ENCODE measurements at regions not wholly inside any gene's neighbourhood (a gene's known extent, or its start where the extent isn't known, plus 50 kb on each side); places are given as distances from the start of the nearest gene placed in this dataset.
A peak's percentile ranks its signal among the peaks of the same experiment; 100 is the strongest.
"Not testable (repeated sequence)": the region's sequence is repeated elsewhere in the genome, so short reads cannot be mapped to it uniquely, and the experiment has no call there.

DNA sequence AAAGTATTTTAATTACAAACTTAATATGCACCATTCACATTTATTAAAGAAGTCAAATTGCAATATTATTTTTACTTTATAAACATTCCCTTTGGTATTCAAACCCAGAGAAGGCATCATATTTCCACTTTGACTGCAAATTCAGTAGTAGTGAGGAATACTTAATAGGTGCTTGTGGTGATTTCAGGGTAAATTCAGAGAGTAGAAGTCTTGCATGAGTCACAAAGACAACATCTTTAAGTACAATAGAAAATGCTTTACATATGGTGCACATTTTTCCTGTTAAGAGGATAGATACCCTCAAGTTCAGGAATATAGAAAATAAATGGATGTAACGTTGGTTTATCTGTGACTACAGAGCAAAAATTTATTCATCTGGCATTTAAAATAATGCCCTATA is 390.2 kb downstream of the TENT5A start:
- Histone ChIP-seq H2AFZ (ENCODE audit: low read depth) (no peak overlapping the region), H3K4me2 (peak overlapping the region; percentile 17; the same call in 1 of the 2 replicates), H3K27me3 (ENCODE audit: insufficient read depth) (no peaks in the 10 kb centered on the region), H3F3A (replicated peaks; ENCODE audit: insufficient read depth) (no peaks in the 10 kb centered on the region), H3K9ac (no peak overlapping the region), H4K20me1 (ENCODE audit: insufficient read depth) (no peaks in the 10 kb centered on the region), H3K27ac (ENCODE audit: low read depth in 2 of 2, low read length in 1 of 2) (peak overlapping the region in 1 of 2 experiments; percentile 26; a peak in 1 of 4 replicates), H3K9me2 (no peaks in the 10 kb centered on the region), H3K4me1 (ENCODE audit: control insufficient read depth in 1 of 2, insufficient read depth in 2 of 2, low read depth in 1 of 2, low read length in 1 of 2) (no peaks in the 10 kb centered on the region; a peak in 1 of 4 replicates), H3K9me3 (no peaks in the 10 kb centered on the region), H3K36me3 (replicated peaks in 1 of 2; ENCODE audit: control insufficient read depth in 1 of 2, insufficient read depth in 2 of 2, low read length in 1 of 2) (no peaks in the 10 kb centered on the region), H3K4me3 (ENCODE audit: low read depth in 2 of 2, low read length in 1 of 2) (no peak overlapping the region), H3K79me2 (ENCODE audit: insufficient read depth) (no peaks in the 10 kb centered on the region)
- no peak for DNase-seq
- TF ChIP-seq JUND (IDR thresholded peaks at IDR 0.05) = peak; percentile 45; the same call in 1 of the 2 replicates
- 0 out of 4 replicates have a peak, but pooled peaks of 1 of the 2 experiments have one; percentile 20 for TF ChIP-seq EP300 (IDR thresholded peaks at IDR 0.05; ENCODE audit: borderline replicate concordance in 1 of 2, low read depth in 1 of 2, low read length in 1 of 2)
- no peak for TF ChIP-seq FOXJ3 (CRISPR knock-in tag; IDR thresholded peaks at IDR 0.05)
- TF ChIP-seq RCOR1 (IDR thresholded peaks at IDR 0.05; ENCODE audit: low read length) = no peak
- peak; percentile 41; the same call in 1 of the 2 replicates for TF ChIP-seq FOSL2 (IDR thresholded peaks at IDR 0.05; ENCODE audit: borderline replicate concordance, low read depth)
- TF ChIP-seq TCF12 (IDR thresholded peaks at IDR 0.05) = peak; percentile 74
- TF ChIP-seq USF2 (IDR thresholded peaks at IDR 0.05; ENCODE audit: borderline replicate concordance, low read depth, low read length) = no peak
- CTCF ChIA-PET = no interaction called here
- WGBS (ENCODE audit: low lambda C conversion rate) = 14% methylated on average over 1 of the region's 1 CpG
- POLR2A ChIA-PET = no interaction called here

GRCh38 chr6:81353262-81353661 is 399.2 kb downstream of the TENT5A start:
- DNase-seq = no peak
- Histone ChIP-seq H3K4me1 (ENCODE audit: control insufficient read depth in 1 of 2, insufficient read depth in 2 of 2, low read depth in 1 of 2, low read length in 1 of 2) (no peaks in the 10 kb centered on the region), H2AFZ (ENCODE audit: low read depth) (no peak overlapping the region), H3K9me2 (no peaks in the 10 kb centered on the region), H3K79me2 (ENCODE audit: insufficient read depth) (no peaks in the 10 kb centered on the region), H3K4me3 (ENCODE audit: low read depth in 2 of 2, low read length in 1 of 2) (no peak overlapping the region), H3K36me3 (replicated peaks in 1 of 2; ENCODE audit: control insufficient read depth in 1 of 2, insufficient read depth in 2 of 2, low read length in 1 of 2) (no peaks in the 10 kb centered on the region), H3K4me2 (no peak overlapping the region), H3K27me3 (ENCODE audit: insufficient read depth) (no peaks in the 10 kb centered on the region), H3K9me3 (no peaks in the 10 kb centered on the region), H3K9ac (no peak overlapping the region), H4K20me1 (ENCODE audit: insufficient read depth) (no peaks in the 10 kb centered on the region), H3F3A (replicated peaks; ENCODE audit: insufficient read depth) (no peaks in the 10 kb centered on the region), H3K27ac (ENCODE audit: low read depth in 2 of 2, low read length in 1 of 2) (no peak overlapping the region)
- no peak for TF ChIP-seq FOXM1 (IDR thresholded peaks at IDR 0.05; ENCODE audit: low read depth)
- TF ChIP-seq, protein P1, sequence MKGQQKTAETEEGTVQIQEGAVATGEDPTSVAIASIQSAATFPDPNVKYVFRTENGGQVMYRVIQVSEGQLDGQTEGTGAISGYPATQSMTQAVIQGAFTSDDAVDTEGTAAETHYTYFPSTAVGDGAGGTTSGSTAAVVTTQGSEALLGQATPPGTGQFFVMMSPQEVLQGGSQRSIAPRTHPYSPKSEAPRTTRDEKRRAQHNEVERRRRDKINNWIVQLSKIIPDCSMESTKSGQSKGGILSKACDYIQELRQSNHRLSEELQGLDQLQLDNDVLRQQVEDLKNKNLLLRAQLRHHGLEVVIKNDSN (IDR thresholded peaks at IDR 0.05; ENCODE audit: borderline replicate concordance, low read depth) = no peak
- TF ChIP-seq SIN3A (IDR thresholded peaks at IDR 0.05; ENCODE audit: borderline replicate concordance, low read depth, low read length) = no peak
- no peak for TF ChIP-seq RAD21 (IDR thresholded peaks at IDR 0.05; ENCODE audit: low read length)
- TF ChIP-seq CTCF (IDR thresholded peaks at IDR 0.05) = no peak
- no peak for TF ChIP-seq FOXJ3 (CRISPR knock-in tag; IDR thresholded peaks at IDR 0.05)
- no peak for TF ChIP-seq TAF1 (IDR thresholded peaks at IDR 0.05; ENCODE audit: borderline replicate concordance, low read depth, low read length)
- TF ChIP-seq GABPA (IDR thresholded peaks at IDR 0.05; ENCODE audit: low read depth) = no peak
- no peak for TF ChIP-seq CHD2 (IDR thresholded peaks at IDR 0.05; ENCODE audit: low read length, partially characterized antibody)
- TF ChIP-seq TEAD4 (IDR thresholded peaks at IDR 0.05; ENCODE audit: borderline replicate concordance, insufficient read depth) = no peak
- POLR2A ChIA-PET = no interaction called here
- WGBS (ENCODE audit: low lambda C conversion rate) = 66% methylated on average over 3 of the region's 3 CpGs
- CTCF ChIA-PET = interaction anchor here (0.8 kb wide), 1 partner anchor 32 kb away, joined by 3 read pairs; no protein-coding TSS in a partner anchor

- H3K9me2 ChIP-seq; H3K27ac ChIP-seq (ENCODE audit: low read depth in 2 of 2, low read length in 1 of 2); POLR2A ChIA-PET; H3K4me2 ChIP-seq; H4K20me1 ChIP-seq (ENCODE audit: insufficient read depth); H3K36me3 ChIP-seq (replicated peaks in 1 of 2; ENCODE audit: control insufficient read depth in 1 of 2, insufficient read depth in 2 of 2, low read length in 1 of 2); H3K4me3 ChIP-seq (ENCODE audit: low read depth in 2 of 2, low read length in 1 of 2); H3K27me3 ChIP-seq (ENCODE audit: insufficient read depth); H3K9ac ChIP-seq; CTCF ChIA-PET; H2AFZ ChIP-seq (ENCODE audit: low read depth); H3K4me1 ChIP-seq (ENCODE audit: control insufficient read depth in 1 of 2, insufficient read depth in 2 of 2, low read depth in 1 of 2, low read length in 1 of 2); H3F3A ChIP-seq (replicated peaks; ENCODE audit: insufficient read depth); H3K9me3 ChIP-seq; DNase-seq; H3K79me2 ChIP-seq (ENCODE audit: insufficient read depth): not testable (repeated sequence)
- 84% methylated on average over 8 of the region's 8 CpGs for WGBS (ENCODE audit: low lambda C conversion rate)
Measured at GRCh38 chr6:81344026-81344425, 408.5 kb downstream of the TENT5A start.
